Fibroblast of mammary gland (primary cell): ENCODE measurements at regions not wholly inside any gene's neighbourhood (a gene's known extent, or its start where the extent isn't known, plus 50 kb on each side); places are given as distances from the start of the nearest gene placed in this dataset.
A peak's percentile ranks its signal among the peaks of the same experiment; 100 is the strongest.

Experiments used
- DNase-seq: peaks from one replicate; pipeline ENCODE4 v3.0.0-alpha.2; 2010; ENCODE audit warnings: low read depth
- H3K4me3 ChIP-seq: 2 replicates; pipeline ENCODE4 v1.5.1; 2011; ENCODE audit warnings: low read depth, mild to moderate bottlenecking, low read length, moderate library complexity; ENCODE audit not compliant: control insufficient read depth
- CTCF ChIP-seq: conservative IDR thresholded peaks from 2 replicates; pipeline ENCODE4 v1.5.1; 2011; ENCODE audit warnings: low read depth, low read length, inconsistent platforms; ENCODE audit not compliant: control insufficient read depth, insufficient read depth

- H3K4me3 ChIP-seq = no peak overlapping the region
- no peak for TF ChIP-seq CTCF
- DNase-seq = no peak
Observed at GRCh38 chr2:57878171-57878865, 168.3 kb upstream of the VRK2 start.

GRCh38 chr2:57878866-57879210 lies 167.8 kb upstream of the VRK2 start:
- no peak for DNase-seq
- no peak overlapping the region for H3K4me3 ChIP-seq
- no peak for TF ChIP-seq CTCF

- DNase-seq = peak; percentile 87
- TF ChIP-seq CTCF = no peak
Observed at GRCh38 chr2:57880446-57880845, 166.2 kb upstream of the VRK2 start.

GRCh38 chr2:57880967-57881366 lies 165.6 kb upstream of the VRK2 start:
- no peak for TF ChIP-seq CTCF
- H3K4me3 ChIP-seq = no peak overlapping the region
- no peak for DNase-seq

More at GRCh38 chr2:57880446-57880845, 166.2 kb upstream of the VRK2 start:
- no peak overlapping the region for H3K4me3 ChIP-seq

- TF ChIP-seq CTCF = no peak
- peak; percentile 93 for DNase-seq
- no peak overlapping the region for H3K4me3 ChIP-seq
Observed at GRCh38 chr2:57881998-57882888, 164.4 kb upstream of the VRK2 start.

- TF ChIP-seq CTCF = no peak
- H3K4me3 ChIP-seq = peak overlapping the region; percentile 9
- peak; percentile 50 for DNase-seq
Observed at GRCh38 chr2:57882895-57883515, 163.6 kb upstream of the VRK2 start.
